GM23248 (cell line): ENCODE measurements at regions not wholly inside any gene's neighbourhood (a gene's known extent, or its start where the extent isn't known, plus 50 kb on each side); places are given as distances from the start of the nearest gene placed in this dataset.
"Not testable (repeated sequence)": the region's sequence is repeated elsewhere in the genome, so short reads cannot be mapped to it uniquely, and the experiment has no call there.

Experiments used
- DNase-seq: peaks from one replicate; pipeline ENCODE4 v3.0.0-alpha.2; 2015
- H2AFZ ChIP-seq: fragments of 200-600 bp; sonication (generic); 2 replicates; pipeline ENCODE4 v1.6.1; 2016; ENCODE audit warnings: antibody characterized with exemption
- H3F3A ChIP-seq: fragments of 200-600 bp; sonication (generic); 2 replicates; pipeline ENCODE4 v1.6.1; 2016; ENCODE audit warnings: mild to moderate bottlenecking, antibody characterized with exemption, mixed run types; ENCODE audit not compliant: insufficient read depth
- H3K27ac ChIP-seq: fragments of 200-600 bp; sonication (generic); 2 replicates; pipeline ENCODE4 v1.5.1; 2016; ENCODE audit warnings: mild to moderate bottlenecking
- H3K27me3 ChIP-seq: fragments of 200-600 bp; sonication (generic); replicated peaks from 2 replicates; pipeline ENCODE4 v1.6.1; 2016; ENCODE audit warnings: mild to moderate bottlenecking; ENCODE audit not compliant: insufficient read depth
- H3K36me3 ChIP-seq: fragments of 200-600 bp; sonication (generic); 2 replicates; pipeline ENCODE4 v1.6.1; 2016; ENCODE audit warnings: low read depth, mild to moderate bottlenecking
- H3K4me1 ChIP-seq: fragments of 200-600 bp; sonication (generic); 2 replicates; pipeline ENCODE4 v1.6.1; 2016; ENCODE audit warnings: mild to moderate bottlenecking; ENCODE audit not compliant: insufficient read depth
- H3K4me2 ChIP-seq: fragments of 200-600 bp; sonication (generic); one replicate; pipeline ENCODE4 v1.6.1; 2016; ENCODE audit warnings: mild to moderate bottlenecking; ENCODE audit not compliant: unreplicated experiment
- H3K4me3 ChIP-seq: fragments of 200-600 bp; sonication (generic); 2 replicates; pipeline ENCODE4 v1.5.1; 2016; ENCODE audit warnings: mild to moderate bottlenecking
- H3K79me2 ChIP-seq: fragments of 200-600 bp; sonication (generic); 2 replicates; pipeline ENCODE4 v1.6.1; 2016; ENCODE audit warnings: mild to moderate bottlenecking; ENCODE audit not compliant: insufficient read depth
- H3K9ac ChIP-seq: fragments of 200-600 bp; sonication (generic); 2 replicates; pipeline ENCODE4 v1.6.1; 2016; ENCODE audit warnings: mild to moderate bottlenecking
- H3K9me2 ChIP-seq: fragments of 200-600 bp; sonication (generic); 2 replicates; pipeline ENCODE4 v1.6.1; 2016; ENCODE audit warnings: mixed run types, mild to moderate bottlenecking, moderate library complexity; ENCODE audit not compliant: insufficient read depth
- H3K9me3 ChIP-seq: fragments of 200-600 bp; sonication (generic); one replicate; pipeline ENCODE4 v1.6.1; 2017; ENCODE audit warnings: low read depth
- H4K20me1 ChIP-seq: fragments of 200-600 bp; sonication (generic); 2 replicates; pipeline ENCODE4 v1.6.0; 2016; ENCODE audit not compliant: insufficient read depth
- EZH2 ChIP-seq: fragments of 200-600 bp; sonication (generic); IDR thresholded peaks from 2 replicates; pipeline ENCODE4 v1.6.1; 2018; ENCODE audit warnings: antibody characterized with exemption, mild to moderate bottlenecking; ENCODE audit not compliant: insufficient read depth, poor library complexity, severe bottlenecking
- EZH2phosphoT487 ChIP-seq: fragments of 200-600 bp; sonication (generic); IDR thresholded peaks from 2 replicates; pipeline ENCODE4 v1.6.1; 2018; ENCODE audit warnings: antibody characterized with exemption, moderate library complexity, mild to moderate bottlenecking, low read depth; ENCODE audit not compliant: insufficient read depth
- WGBS, 2 experiments: methylation state at CpG; one replicate each; pipeline ENCODE4 v1.1.6; 2015 to 2017; ENCODE audit warnings: low lambda C conversion rate in 2 of 2, low coverage in 1 of 2; ENCODE audit errors: missing lambda C conversion rate in 2 of 2; 5-methylcytosine and 5-hydroxymethylcytosine counted together
- in situ Hi-C: fragments of 300-500 bp; cut with MboI; formaldehyde crosslinking; loops from 2 replicates; pipeline ENCODE4 v1.15.0; 2020

DNA sequence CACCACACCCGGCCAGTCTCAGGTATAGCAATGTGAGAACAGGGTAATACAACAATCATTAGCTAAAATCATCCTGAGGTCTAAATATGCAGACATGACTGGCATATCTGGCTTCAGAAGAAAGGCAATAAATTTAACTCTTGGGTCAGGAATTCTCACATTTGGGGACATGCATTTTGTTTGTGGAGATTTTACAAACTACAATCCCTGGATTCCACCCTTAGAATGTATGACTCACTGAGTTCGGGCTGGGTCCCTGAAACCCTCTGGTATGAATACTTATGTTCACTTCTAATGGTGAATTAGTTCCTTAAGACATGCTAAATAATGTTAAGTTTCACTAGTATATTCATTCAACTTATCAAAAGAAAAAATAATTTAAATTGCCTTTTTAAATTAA is 98.9 kb upstream of the HMGA2 start:
- in situ Hi-C loops = no loop called here
- peaks cover 9% of the 10 kb centered on the region; the same call in 1 of the 2 replicates for H3K4me1 ChIP-seq
- H3K9me3 ChIP-seq = no peaks in the 10 kb centered on the region
- no peaks in the 10 kb centered on the region for H3K36me3 ChIP-seq
- H3K9me2 ChIP-seq = no peaks in the 10 kb centered on the region
- peaks cover 14% of the 10 kb centered on the region for H3K27me3 ChIP-seq
- no peak overlapping the region for H3K4me2 ChIP-seq
- no peak overlapping the region for H3K4me3 ChIP-seq
- no peaks in the 10 kb centered on the region for H4K20me1 ChIP-seq
- H2AFZ ChIP-seq = no peak overlapping the region
- no peak for TF ChIP-seq EZH2phosphoT487
- no peak for TF ChIP-seq EZH2
- 86 to 90% methylated on average over 2 of the region's 2 CpGs for WGBS, 2 experiments
- DNase-seq = peak; percentile 50
- H3K79me2 ChIP-seq = no peaks in the 10 kb centered on the region
- no peak overlapping the region for H3K27ac ChIP-seq
- no peak overlapping the region for H3K9ac ChIP-seq
- no peaks in the 10 kb centered on the region for H3F3A ChIP-seq

GRCh38 chr12:65728455-65728847 is 95.8 kb upstream of the HMGA2 start:
- Histone ChIP-seq H3K27me3 (peaks cover 14% of the 10 kb centered on the region), H3K36me3 (no peaks in the 10 kb centered on the region), H3K9me2 (no peaks in the 10 kb centered on the region), H2AFZ (peak overlapping the region; percentile 76), H3K4me2 (peak overlapping the region; percentile 76), H3K9ac (no peak overlapping the region), H3K79me2 (no peaks in the 10 kb centered on the region), H4K20me1 (no peaks in the 10 kb centered on the region), H3K9me3 (no peaks in the 10 kb centered on the region), H3F3A (no peaks in the 10 kb centered on the region), H3K4me3 (peak overlapping the region; percentile 68), H3K4me1 (peaks cover 6% of the 10 kb centered on the region; the same call in 1 of the 2 replicates), H3K27ac (no peak overlapping the region)
- in situ Hi-C loops = no loop called here
- no peak for DNase-seq
- WGBS, 2 experiments = 40 to 47% methylated on average over 6 of the region's 6 CpGs
- peak; percentile 94 for TF ChIP-seq EZH2
- no peak for TF ChIP-seq EZH2phosphoT487

DNA sequence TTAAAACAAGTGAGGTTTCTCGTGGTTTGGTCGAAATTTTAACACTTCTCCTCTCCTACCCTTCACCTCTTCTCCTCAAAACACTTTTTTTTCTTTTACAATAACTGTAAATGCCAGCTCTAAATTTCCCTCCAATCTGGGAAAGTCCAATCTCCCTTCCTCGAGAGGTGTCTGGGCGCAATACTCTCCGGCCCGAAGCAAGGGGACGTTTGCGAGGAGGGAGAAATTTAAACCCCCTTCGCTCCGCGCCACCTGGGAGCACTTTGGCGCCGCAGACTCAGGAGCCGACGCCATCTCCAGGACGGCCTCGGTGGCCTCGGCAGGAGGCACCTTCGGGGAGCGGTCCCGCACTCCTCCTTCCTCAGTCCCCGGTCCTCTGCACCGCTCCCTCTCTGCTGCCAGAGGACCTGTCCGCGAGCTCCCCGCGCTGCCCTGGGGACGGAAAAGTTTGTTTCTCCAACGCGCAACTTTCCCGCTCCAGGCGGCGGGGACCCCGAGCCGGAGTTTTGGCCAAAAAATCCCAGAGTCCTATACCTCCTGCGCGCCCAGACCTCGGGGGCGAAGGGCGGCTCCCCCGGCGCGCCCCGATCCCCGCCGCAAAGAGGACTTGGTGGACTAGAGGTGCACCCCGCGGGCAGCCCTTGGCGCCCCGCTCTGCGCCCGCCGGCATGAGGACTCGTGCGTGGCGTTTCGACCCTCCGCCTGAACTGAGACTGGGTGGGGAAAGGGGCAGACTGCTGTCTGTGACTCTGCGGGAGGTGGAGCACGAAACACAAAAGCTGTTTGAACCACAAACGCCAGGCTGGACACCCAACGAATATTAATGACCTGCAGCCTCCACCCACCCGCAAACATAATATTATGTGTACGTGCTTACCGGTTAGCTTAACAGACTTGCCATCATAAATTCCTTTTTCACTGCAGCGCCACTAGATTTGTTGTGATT is 95.2 kb upstream of the HMGA2 start:
- Histone ChIP-seq H3K4me2 (peak overlapping the region; percentile 76), H3K9ac (no peak overlapping the region), H3F3A (no peaks in the 10 kb centered on the region), H3K4me1 (peaks cover 6% of the 10 kb centered on the region; the same call in 1 of the 2 replicates), H3K4me3 (peak overlapping the region; percentile 68), H2AFZ (peak overlapping the region; percentile 76), H4K20me1 (no peaks in the 10 kb centered on the region), H3K9me3 (no peaks in the 10 kb centered on the region), H3K79me2 (no peaks in the 10 kb centered on the region), H3K9me2 (no peaks in the 10 kb centered on the region), H3K27ac (no peak overlapping the region), H3K36me3 (no peaks in the 10 kb centered on the region), H3K27me3 (peaks cover 14% of the 10 kb centered on the region)
- TF ChIP-seq EZH2phosphoT487 (peak; percentile 23; the same call in 1 of the 2 replicates), EZH2 (peak; percentile 69)
- WGBS, 2 experiments = 9 to 10% methylated on average over 65 to 66 of the region's 66 CpGs
- DNase-seq = peak; percentile 48
- in situ Hi-C loops = no loop called here

GRCh38 chr12:65731771-65732170 is 92.5 kb upstream of the HMGA2 start:
- no peak overlapping the region for H3K4me3 ChIP-seq
- H3K27me3 ChIP-seq = peaks cover 14% of the 10 kb centered on the region
- H3K4me2 ChIP-seq = no peak overlapping the region
- no peak overlapping the region for H2AFZ ChIP-seq
- no peaks in the 10 kb centered on the region for H3K9me3 ChIP-seq
- H3K9me2 ChIP-seq = no peaks in the 10 kb centered on the region
- H3F3A ChIP-seq = no peaks in the 10 kb centered on the region
- in situ Hi-C loops = no loop called here
- WGBS, 2 experiments = 96 to 99% methylated on average over 4 of the region's 4 CpGs
- H3K79me2 ChIP-seq = no peaks in the 10 kb centered on the region
- no peak for TF ChIP-seq EZH2
- TF ChIP-seq EZH2phosphoT487 = no peak
- no peak for DNase-seq
- no peaks in the 10 kb centered on the region for H4K20me1 ChIP-seq
- H3K4me1 ChIP-seq = no peaks in the 10 kb centered on the region
- no peak overlapping the region for H3K9ac ChIP-seq
- no peak overlapping the region for H3K27ac ChIP-seq
- H3K36me3 ChIP-seq = no peaks in the 10 kb centered on the region

DNA sequence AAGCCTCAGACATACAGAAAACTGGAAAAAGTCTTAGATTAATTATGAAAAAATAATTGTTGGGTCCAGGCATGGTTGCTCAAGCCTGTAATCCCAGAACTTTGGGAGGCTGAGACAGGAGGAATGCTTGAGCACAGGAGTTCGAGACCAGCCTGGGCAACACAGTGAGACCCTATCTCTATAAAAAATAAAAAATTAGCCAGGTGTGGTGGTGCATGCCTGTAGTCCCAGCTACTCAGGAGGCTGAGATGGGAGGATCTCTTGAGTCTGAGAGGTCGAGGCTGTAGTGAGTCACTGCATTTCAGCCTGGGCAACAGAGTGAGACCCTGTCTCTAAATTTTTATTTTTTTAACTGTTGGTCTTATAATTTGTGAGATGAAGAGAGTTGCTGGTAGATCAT is 90.6 kb upstream of the HMGA2 start:
- H3K9ac ChIP-seq, DNase-seq, H4K20me1 ChIP-seq, H3K9me3 ChIP-seq, H3K9me2 ChIP-seq, in situ Hi-C loops, H3K4me1 ChIP-seq, H3F3A ChIP-seq, H3K4me3 ChIP-seq, H3K27me3 ChIP-seq, H2AFZ ChIP-seq, H3K36me3 ChIP-seq, H3K4me2 ChIP-seq, H3K27ac ChIP-seq, H3K79me2 ChIP-seq: not testable (repeated sequence)
- 78 to 90% methylated on average over 2 of the region's 2 CpGs for WGBS, 2 experiments
